Muscle of leg (tissue), 3 donors: ENCODE measurements at regions not wholly inside any gene's neighbourhood (a gene's known extent, or its start where the extent isn't known, plus 50 kb on each side); places are given as distances from the start of the nearest gene placed in this dataset.
A peak's percentile ranks its signal among the peaks of the same experiment; 100 is the strongest.
"Not testable (repeated sequence)": the region's sequence is repeated elsewhere in the genome, so short reads cannot be mapped to it uniquely, and the experiment has no call there.

Source experiments
- DNase-seq: peaks from one replicate; pipeline ENCODE4 v3.0.0; 2013
- H3K27ac ChIP-seq: one replicate; pipeline ENCODE4 v1.5.1; 2013; ENCODE audit warnings: mild to moderate bottlenecking, low read length, control low read depth
- H3K27me3 ChIP-seq: one replicate; pipeline ENCODE4 v1.6.1; 2013; ENCODE audit warnings: low read length; ENCODE audit not compliant: control insufficient read depth, insufficient read depth
- H3K36me3 ChIP-seq: one replicate; pipeline ENCODE4 v1.6.1; 2013; ENCODE audit warnings: low read length; ENCODE audit not compliant: control insufficient read depth, insufficient read depth
- H3K4me1 ChIP-seq: one replicate; pipeline ENCODE4 v1.6.1; 2013; ENCODE audit warnings: low read length; ENCODE audit not compliant: control insufficient read depth, insufficient read depth
- H3K4me3 ChIP-seq: one replicate; pipeline ENCODE4 v1.5.1; 2013; ENCODE audit warnings: low read length, control low read depth
- H3K9me3 ChIP-seq: replicated peaks from 2 replicates; pipeline ENCODE4 v1.6.1; 2013; ENCODE audit warnings: low read depth, low read length; ENCODE audit not compliant: control insufficient read depth
- WGBS: methylation state at CpG from one replicate; pipeline ENCODE4 v1.1.5; 2013; ENCODE audit warnings: missing lambda C conversion rate; ENCODE audit not compliant: insufficient coverage; 5-methylcytosine and 5-hydroxymethylcytosine counted together

DNA sequence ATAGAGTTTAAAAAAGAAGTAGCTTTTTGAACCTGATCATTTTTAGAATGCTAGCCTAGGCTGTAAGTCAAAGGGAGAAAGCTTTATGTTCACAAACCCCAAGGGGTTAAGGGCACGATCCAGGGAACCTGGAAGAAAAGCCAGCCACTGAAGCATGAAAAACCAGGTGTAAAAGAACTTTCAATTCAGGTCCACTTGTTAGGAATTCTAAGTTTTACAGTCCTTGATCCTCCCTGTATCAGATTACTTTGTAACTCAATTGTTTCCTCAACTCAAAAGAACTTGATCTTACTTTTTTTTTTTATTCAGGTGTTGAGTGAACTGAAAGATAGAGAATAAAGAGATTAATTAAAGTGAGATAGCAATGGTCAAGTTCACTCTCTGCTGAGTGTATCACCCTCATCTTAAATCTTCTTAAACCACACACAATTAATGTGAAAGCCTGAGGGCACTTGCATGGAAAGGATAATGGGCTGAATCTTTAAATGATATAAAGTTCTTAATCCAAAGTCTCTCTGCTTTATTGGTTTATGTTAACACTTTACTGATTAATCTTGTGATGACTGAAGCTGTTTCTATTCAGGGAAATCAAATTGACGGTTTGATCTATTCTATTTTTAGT is 672.2 kb upstream of the LRRN3 start:
- Histone ChIP-seq H3K9me3 (no peaks in the 10 kb centered on the region), H3K4me1 (no peaks in the 10 kb centered on the region), H3K4me3 (no peak overlapping the region), H3K27me3 (no peaks in the 10 kb centered on the region), H3K36me3 (no peaks in the 10 kb centered on the region), H3K27ac (no peak overlapping the region)
- WGBS: 43% methylated on average over 1 of the region's 2 CpGs
- no peak for DNase-seq

DNA sequence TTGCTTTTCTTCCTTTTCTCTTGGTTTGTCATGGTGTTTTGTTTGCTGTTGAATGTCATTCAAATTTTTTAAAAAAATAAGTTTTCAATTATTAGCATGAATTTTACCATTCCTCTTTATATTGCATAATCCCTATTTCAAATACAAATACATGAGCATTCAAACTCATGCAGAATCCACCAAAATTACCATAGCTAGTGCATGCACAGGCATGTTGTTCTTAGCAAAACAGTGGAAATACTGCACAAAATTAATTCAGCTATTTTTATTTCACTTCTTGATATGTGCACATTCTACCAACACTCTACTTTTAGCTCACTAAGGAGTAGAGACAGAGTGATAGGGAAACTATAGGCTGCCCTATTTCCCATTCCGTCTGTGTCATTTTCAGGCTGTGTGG is 670.1 kb upstream of the LRRN3 start:
- no peak overlapping the region for H3K27ac ChIP-seq
- WGBS: no CpG with 5 or more reads among the region's 1 CpG
- no peaks in the 10 kb centered on the region for H3K4me1 ChIP-seq
- H3K36me3 ChIP-seq: no peaks in the 10 kb centered on the region
- no peak overlapping the region for H3K4me3 ChIP-seq
- DNase-seq: no peak
- no peaks in the 10 kb centered on the region for H3K27me3 ChIP-seq
- H3K9me3 ChIP-seq: no peaks in the 10 kb centered on the region

DNA sequence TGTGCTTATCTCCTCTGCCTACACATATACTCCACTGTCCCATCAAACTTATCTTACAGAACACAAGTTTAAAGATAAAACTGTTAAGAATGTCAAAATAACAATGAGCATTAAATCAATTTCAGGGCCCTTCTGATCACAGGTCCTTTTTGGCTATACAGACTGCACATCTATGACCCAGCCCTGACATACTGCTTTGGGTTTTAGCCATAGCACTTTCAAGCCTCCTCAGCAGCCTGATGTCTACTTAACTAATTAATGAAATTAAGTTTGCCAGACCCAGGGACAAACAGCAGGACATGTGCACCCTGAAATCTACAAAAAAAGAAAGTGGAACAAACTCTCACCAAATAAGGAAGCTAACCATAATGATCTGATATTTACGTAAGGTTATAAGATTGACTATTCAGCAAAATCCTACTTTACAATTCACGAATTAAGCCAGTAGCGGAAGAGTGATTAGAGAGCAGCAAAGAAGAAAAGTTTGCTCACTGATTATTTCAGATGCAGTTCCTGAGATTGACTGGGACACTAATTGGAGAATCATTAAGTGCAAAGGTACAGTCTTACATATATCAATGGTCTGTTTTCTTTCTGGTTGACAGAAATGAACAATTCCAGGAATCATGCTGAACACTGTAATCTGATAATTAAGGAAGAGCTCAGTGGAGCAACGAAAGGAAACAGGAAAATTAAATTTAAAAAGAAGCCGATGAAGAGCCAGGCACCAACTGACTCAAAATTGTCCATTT is 669.3 kb upstream of the LRRN3 start:
- Histone ChIP-seq H3K9me3 (no peaks in the 10 kb centered on the region), H3K27me3 (no peaks in the 10 kb centered on the region), H3K27ac (no peak overlapping the region), H3K4me1 (no peaks in the 10 kb centered on the region), H3K36me3 (no peaks in the 10 kb centered on the region), H3K4me3 (no peak overlapping the region)
- DNase-seq: no peak
- WGBS: no CpG with 5 or more reads among the region's 5 CpGs

DNA sequence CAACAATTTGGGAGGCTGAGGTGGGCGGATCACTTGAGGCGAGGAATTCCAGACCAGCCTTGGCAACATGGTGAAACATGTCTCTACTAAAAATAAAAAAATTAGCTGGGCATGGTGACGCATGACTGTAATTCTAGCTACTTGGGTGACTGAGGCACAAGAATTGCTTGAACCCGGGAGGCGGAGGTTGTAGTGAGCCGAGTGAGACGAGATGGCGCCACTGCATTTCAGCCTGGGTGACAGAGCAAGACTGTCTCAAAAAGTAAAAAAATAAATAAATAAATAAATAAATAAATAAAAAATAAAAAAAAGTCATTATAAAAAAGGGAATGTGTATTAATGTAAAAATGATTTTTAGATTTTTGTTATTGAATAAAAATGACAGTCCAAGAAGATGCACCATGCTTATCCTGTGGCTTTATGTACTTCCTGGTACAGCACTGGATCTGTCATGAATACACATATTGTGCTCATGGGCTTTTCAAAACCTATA is 658.8 kb upstream of the LRRN3 start:
- 94% methylated on average over 3 of the region's 8 CpGs for WGBS
- no peaks in the 10 kb centered on the region for H3K36me3 ChIP-seq
- no peak overlapping the region for H3K27ac ChIP-seq
- H3K4me3 ChIP-seq: no peak overlapping the region
- no peaks in the 10 kb centered on the region for H3K4me1 ChIP-seq
- H3K9me3 ChIP-seq: no peaks in the 10 kb centered on the region
- H3K27me3 ChIP-seq: no peaks in the 10 kb centered on the region
- no peak for DNase-seq

DNA sequence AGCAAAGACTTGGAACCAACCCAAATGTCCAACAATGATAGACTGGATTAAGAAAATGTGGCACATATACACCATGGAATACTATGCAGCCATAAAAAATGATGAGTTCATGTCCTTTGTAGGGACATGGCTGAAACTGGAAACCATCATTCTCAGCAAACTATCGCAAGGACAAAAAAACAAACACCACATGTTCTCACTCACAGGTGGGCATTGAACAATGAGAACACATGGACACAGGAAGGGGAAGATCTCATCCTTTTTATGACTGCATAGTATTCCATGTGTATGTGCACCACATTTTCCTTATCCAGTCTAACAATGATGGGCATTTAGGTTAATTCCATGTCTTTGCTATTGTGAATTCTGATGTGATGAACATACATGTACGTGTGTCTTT is 652.0 kb upstream of the LRRN3 start:
- not testable (repeated sequence) for DNase-seq, H3K27me3 ChIP-seq, H3K4me1 ChIP-seq, H3K9me3 ChIP-seq, H3K27ac ChIP-seq, H3K4me3 ChIP-seq, H3K36me3 ChIP-seq
- no CpG with 5 or more reads among the region's 2 CpGs for WGBS

DNA sequence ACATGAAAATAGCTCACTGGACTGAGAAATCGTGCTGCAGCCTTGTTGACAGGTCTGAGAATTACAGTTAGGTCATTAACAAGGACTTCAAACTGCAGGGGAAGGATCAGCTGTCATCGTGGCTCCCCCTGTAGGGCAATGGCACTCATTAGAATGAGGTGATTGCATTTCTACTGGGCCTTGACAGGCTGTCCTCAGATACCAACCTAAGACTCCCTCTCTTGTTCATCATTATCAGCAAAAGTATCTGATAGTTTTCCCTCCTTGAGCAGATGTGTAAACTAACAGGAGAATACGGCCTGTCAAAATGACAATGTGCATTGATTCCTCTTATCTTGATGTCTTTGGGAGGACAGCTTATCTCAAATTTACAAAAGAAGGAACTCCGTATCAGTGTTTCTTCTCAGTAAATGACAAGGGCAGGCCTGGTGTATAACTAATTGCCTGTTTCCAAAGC is 648.5 kb upstream of the LRRN3 start:
- H3K9me3 ChIP-seq: no peaks in the 10 kb centered on the region
- WGBS: 0% methylated on average over 1 of the region's 4 CpGs
- no peaks in the 10 kb centered on the region for H3K4me1 ChIP-seq
- peak; percentile 2 for DNase-seq
- no peak overlapping the region for H3K27ac ChIP-seq
- no peaks in the 10 kb centered on the region for H3K27me3 ChIP-seq
- H3K36me3 ChIP-seq: no peaks in the 10 kb centered on the region
- no peak overlapping the region for H3K4me3 ChIP-seq

DNA sequence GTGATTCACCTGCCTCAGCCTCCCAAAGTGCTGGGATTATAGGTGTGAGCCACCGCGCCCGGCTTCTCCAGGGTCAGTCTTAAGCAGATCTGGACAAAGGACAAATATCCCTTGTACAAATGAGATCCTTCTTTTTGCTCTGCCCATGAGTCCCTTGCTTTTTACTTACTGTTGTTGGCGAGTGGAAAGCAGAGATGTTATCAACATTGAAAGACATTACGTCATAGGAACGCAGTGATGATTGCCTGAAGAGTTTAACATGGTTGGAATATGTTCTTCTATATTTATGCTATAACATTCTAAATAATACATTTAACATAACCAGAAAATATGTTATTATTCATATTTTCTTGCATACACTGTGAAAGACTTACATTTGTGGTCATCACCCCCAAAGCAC is 644.3 kb upstream of the LRRN3 start:
- H3K9me3 ChIP-seq: no peaks in the 10 kb centered on the region
- H3K36me3 ChIP-seq: no peaks in the 10 kb centered on the region
- H3K4me1 ChIP-seq: no peaks in the 10 kb centered on the region
- H3K4me3 ChIP-seq: no peak overlapping the region
- no peak for DNase-seq
- no peaks in the 10 kb centered on the region for H3K27me3 ChIP-seq
- no peak overlapping the region for H3K27ac ChIP-seq
- WGBS: no CpG with 5 or more reads among the region's 6 CpGs

DNA sequence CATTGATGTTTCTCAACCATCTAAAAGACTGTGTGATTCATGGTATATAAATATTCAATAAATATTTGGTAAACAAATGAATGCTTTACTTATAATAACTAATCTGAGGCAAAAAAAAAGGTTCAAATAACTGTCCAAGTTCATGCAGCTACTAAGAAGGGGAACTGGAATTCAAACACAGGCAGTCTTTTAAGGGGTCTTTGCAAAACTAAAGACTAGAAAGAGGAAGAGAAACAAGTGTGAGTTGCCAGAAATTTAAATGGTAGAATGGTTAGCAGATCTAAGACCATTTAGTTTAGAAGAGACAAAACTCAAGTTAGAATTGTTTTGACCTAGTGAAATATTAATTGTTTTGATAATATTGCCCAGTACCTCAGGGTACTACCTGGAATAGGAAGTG is 642.0 kb upstream of the LRRN3 start:
- no peak overlapping the region for H3K27ac ChIP-seq
- H3K27me3 ChIP-seq: no peaks in the 10 kb centered on the region
- H3K4me1 ChIP-seq: no peaks in the 10 kb centered on the region
- H3K9me3 ChIP-seq: no peaks in the 10 kb centered on the region
- H3K36me3 ChIP-seq: no peaks in the 10 kb centered on the region
- H3K4me3 ChIP-seq: no peak overlapping the region
- no peak for DNase-seq

DNA sequence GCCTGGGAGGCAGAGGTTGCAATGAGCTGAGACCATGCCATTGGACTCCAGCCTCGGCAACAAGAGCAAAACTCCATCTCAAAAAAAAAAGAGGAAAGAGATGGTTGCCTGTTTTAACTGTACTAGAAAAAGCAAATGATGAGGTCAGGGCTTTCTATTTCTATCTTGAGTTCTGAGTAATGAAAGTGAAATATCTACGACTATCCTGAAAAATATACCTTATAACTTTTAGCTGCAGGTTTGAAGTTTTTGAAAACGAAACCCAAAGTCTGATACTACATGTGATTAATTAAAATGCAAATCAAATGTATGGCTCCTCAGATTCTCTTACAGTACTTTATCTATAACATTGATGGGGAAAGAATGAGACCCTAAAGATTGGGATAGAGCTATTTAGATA is 636.2 kb upstream of the LRRN3 start:
- Histone ChIP-seq H3K4me3 (no peak overlapping the region), H3K27me3 (no peaks in the 10 kb centered on the region), H3K36me3 (no peaks in the 10 kb centered on the region), H3K9me3 (no peaks in the 10 kb centered on the region), H3K4me1 (no peaks in the 10 kb centered on the region), H3K27ac (no peak overlapping the region)
- no CpG with 5 or more reads among the region's 3 CpGs for WGBS
- no peak for DNase-seq

DNA sequence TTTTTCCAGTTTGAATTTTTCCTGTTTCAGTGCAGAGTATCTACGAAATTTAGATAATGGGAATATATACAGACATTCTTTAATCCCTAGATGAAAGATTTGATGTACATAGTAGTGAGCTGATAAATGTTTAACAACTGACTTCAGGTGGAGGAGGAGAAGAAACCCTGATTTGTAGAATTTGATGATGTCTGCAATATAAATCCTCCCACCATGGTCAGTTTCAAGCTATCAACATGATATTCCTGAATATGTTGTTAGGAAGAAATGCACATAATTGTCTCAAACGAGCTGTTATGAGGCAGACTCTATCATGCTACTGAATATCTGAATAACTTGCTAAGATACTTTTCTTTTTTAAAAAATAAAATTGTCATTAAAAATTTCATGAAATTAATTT is 629.3 kb upstream of the LRRN3 start:
- no peaks in the 10 kb centered on the region for H3K4me1 ChIP-seq
- no peak for DNase-seq
- no CpG with 5 or more reads among the region's 2 CpGs for WGBS

More for the DNA sequence above, 629.3 kb upstream of the LRRN3 start:
- Histone ChIP-seq H3K36me3 (no peaks in the 10 kb centered on the region), H3K9me3 (no peaks in the 10 kb centered on the region), H3K27me3 (no peaks in the 10 kb centered on the region), H3K4me3 (no peak overlapping the region), H3K27ac (no peak overlapping the region)
